ENCODE measurements at regions not wholly inside any gene's neighbourhood (a gene's known extent, or its start where the extent isn't known, plus 50 kb on each side); places are given as distances from the start of the nearest gene placed in this dataset.

DNA sequence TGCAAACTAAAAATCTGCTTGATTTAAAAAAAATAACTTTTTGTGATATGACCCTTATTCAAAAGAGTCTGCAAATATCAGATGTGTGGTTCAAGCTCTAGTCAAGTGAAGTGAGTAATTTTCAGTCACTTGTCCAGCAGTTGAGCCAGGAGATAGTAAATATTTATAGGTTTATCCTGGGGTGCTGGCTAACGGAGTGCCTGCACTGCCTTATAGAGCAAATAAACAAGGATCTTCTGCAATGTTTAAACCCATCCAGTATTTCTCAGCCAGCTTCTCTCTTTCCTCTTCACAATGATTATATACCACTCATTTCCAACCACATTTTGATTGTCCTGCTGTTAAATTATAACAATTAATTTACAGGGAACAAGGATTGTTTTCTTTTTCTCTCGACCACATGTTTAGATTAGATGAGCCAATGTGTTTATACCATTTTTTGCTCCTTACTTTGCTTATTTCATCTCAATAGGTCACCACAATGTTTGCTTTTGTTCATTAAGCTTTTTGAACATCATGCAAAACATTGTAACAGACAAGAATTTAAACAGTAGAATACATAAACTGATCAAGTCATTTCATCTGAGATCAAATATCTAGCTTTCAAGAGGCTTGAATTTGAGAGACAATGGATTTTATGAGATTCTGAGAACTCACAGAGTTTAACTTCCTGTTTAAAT is 60.3 kb upstream of the GREM2 start:
- Mint-ChIP-seq H3K9me3 (ENCODE audit: unreplicated experiment) (no peaks in the 10 kb centered on the region), H3K36me3 (ENCODE audit: unreplicated experiment) (no peaks in the 10 kb centered on the region), H3K27ac (ENCODE audit: unreplicated experiment) (no peak overlapping the region), H3K4me1 (ENCODE audit: unreplicated experiment) (no peaks in the 10 kb centered on the region), H3K4me3 (ENCODE audit: unreplicated experiment) (no peak overlapping the region), H3K27me3 (ENCODE audit: unreplicated experiment) (peaks cover 10% of the 10 kb centered on the region)
- TF ChIP-seq, protein P1, sequence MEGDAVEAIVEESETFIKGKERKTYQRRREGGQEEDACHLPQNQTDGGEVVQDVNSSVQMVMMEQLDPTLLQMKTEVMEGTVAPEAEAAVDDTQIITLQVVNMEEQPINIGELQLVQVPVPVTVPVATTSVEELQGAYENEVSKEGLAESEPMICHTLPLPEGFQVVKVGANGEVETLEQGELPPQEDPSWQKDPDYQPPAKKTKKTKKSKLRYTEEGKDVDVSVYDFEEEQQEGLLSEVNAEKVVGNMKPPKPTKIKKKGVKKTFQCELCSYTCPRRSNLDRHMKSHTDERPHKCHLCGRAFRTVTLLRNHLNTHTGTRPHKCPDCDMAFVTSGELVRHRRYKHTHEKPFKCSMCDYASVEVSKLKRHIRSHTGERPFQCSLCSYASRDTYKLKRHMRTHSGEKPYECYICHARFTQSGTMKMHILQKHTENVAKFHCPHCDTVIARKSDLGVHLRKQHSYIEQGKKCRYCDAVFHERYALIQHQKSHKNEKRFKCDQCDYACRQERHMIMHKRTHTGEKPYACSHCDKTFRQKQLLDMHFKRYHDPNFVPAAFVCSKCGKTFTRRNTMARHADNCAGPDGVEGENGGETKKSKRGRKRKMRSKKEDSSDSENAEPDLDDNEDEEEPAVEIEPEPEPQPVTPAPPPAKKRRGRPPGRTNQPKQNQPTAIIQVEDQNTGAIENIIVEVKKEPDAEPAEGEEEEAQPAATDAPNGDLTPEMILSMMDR (IDR thresholded peaks at IDR 0.05): no peak
- DNase-seq (ENCODE audit: extremely low spot score, unreplicated experiment): no peak

DNA sequence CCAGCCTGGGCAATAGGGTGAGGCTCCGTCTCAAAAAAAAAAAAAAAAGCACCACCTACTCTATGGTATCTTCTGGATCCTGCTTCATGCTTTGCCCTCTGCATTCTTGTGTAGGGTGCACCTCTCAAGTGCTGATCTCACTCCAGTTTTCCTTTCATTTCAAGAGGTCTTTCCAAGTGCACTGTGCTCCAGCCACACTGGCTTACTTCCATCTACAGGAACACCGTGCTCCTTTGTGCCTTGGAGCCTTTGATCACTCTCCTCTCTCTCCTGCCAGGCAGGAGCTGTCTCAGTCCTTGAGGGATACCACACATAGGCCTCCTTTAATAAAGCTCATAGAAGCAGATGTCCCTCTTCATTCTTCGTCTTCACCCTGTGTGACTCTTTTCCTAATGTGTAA is 55.4 kb upstream of the GREM2 start:
- Mint-ChIP-seq H3K27me3 (ENCODE audit: unreplicated experiment) (peaks cover under 1% of the 10 kb centered on the region), H3K4me1 (ENCODE audit: unreplicated experiment) (no peaks in the 10 kb centered on the region), H3K36me3 (ENCODE audit: unreplicated experiment) (no peaks in the 10 kb centered on the region), H3K27ac (ENCODE audit: unreplicated experiment) (no peak overlapping the region), H3K4me3 (ENCODE audit: unreplicated experiment) (no peak overlapping the region), H3K9me3 (ENCODE audit: unreplicated experiment) (no peaks in the 10 kb centered on the region)
- no peak for DNase-seq (ENCODE audit: extremely low spot score, unreplicated experiment)
- TF ChIP-seq, protein P1 (IDR thresholded peaks at IDR 0.05): no peak

DNA sequence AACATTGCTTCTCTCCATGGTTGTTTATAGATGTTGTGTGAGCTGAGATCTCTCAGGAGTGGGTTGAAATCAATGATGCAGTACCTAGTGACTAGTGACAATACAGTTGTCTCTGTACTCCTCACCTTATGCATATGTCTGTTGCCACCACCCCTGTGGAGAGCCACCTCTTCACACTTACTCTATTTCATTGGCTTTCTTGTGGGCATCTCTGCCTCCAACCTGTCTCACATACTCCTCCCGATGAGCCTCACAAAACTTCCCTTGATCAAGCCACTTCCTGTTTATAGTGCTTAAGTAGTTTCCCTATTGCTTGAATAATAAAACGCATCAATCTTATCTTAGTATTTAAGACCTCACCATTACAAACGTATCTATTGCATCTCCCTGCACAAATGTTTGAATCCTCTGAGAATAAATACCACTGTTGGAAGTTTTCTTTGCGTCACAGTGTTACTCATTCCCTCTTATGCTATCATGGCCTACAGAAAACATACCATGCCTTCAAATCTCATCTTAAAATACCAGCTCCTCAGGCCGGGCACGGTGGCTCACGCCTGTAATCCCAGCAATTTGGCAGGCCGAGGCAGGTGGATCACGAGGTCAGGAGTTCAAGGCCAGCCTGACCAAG is 54.7 kb upstream of the GREM2 start:
- Mint-ChIP-seq H3K36me3 (ENCODE audit: unreplicated experiment) (no peaks in the 10 kb centered on the region), H3K27me3 (ENCODE audit: unreplicated experiment) (no peaks in the 10 kb centered on the region), H3K27ac (ENCODE audit: unreplicated experiment) (no peak overlapping the region), H3K4me1 (ENCODE audit: unreplicated experiment) (no peaks in the 10 kb centered on the region), H3K4me3 (ENCODE audit: unreplicated experiment) (no peak overlapping the region), H3K9me3 (ENCODE audit: unreplicated experiment) (no peaks in the 10 kb centered on the region)
- DNase-seq (ENCODE audit: extremely low spot score, unreplicated experiment): no peak
- TF ChIP-seq, protein P1 (IDR thresholded peaks at IDR 0.05): no peak

DNA sequence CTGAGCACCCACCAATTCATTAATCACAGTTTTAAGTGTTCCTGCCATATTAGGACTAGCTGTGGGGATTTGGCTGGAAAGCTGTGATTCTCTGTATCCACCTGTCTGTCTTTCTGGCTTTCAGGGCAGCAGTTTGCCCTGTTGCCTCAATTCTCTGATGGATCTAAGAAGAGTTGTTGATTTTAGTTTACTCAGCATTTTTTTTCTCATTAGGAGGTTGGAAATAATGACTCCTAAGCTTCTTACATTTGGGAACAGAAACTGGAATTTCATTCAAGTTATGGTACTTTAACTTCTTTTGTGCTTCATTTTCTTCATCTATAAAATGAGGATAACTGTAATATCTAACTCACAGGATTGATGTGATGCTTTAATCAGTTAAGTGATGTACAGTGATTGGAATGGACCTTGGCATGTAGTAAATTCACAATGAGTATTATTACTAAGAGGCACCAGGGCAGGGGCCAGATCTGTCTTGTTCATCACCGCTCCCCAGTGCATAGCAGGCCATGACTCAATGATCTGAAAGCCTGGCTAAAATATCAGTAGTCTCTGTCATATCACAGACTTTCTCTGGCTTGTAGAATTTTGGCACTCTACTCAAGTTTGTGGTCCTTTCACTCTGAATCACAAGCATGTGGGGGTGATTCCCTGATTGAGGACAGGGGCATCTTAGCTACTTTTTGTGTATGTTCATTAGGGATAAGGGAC is 51.4 kb upstream of the GREM2 start:
- DNase-seq (ENCODE audit: extremely low spot score, unreplicated experiment): no peak
- H3K27ac Mint-ChIP-seq (ENCODE audit: unreplicated experiment): no peak overlapping the region
- peaks cover 8% of the 10 kb centered on the region for H3K4me1 Mint-ChIP-seq (ENCODE audit: unreplicated experiment)
- H3K36me3 Mint-ChIP-seq (ENCODE audit: unreplicated experiment): no peaks in the 10 kb centered on the region
- H3K9me3 Mint-ChIP-seq (ENCODE audit: unreplicated experiment): no peaks in the 10 kb centered on the region
- H3K4me3 Mint-ChIP-seq (ENCODE audit: unreplicated experiment): no peak overlapping the region
- no peaks in the 10 kb centered on the region for H3K27me3 Mint-ChIP-seq (ENCODE audit: unreplicated experiment)
- TF ChIP-seq, protein P1 (IDR thresholded peaks at IDR 0.05): no peak
